Esophagus muscularis mucosa (tissue), 4 donors: ENCODE measurements at regions not wholly inside any gene's neighbourhood (a gene's known extent, or its start where the extent isn't known, plus 50 kb on each side); places are given as distances from the start of the nearest gene placed in this dataset.

Experiments used
- DNase-seq: peaks from one replicate; pipeline ENCODE4 v3.0.0-alpha.2; 2017; ENCODE audit errors: extremely low spot score
- H3K27ac ChIP-seq, 4 donors: fragments of 200-600 bp; sonication (generic); replicated peaks in 1 of 4; 1 replicate in 3 of 4; 2 replicates in 1 of 4; pipeline ENCODE4 v1.5.1; 2016 to 2019; ENCODE audit warnings: mild to moderate bottlenecking in 1 of 4
- H3K27me3 ChIP-seq, 4 donors: fragments of 200-600 bp; sonication (generic); one replicate each; pipeline versions ENCODE4 v1.5.1 to v1.6.0; 2016 to 2019
- H3K36me3 ChIP-seq, 4 donors: fragments of 200-600 bp; sonication (generic); one replicate each; pipeline ENCODE4 v1.5.1; 2016 to 2019
- H3K4me1 ChIP-seq, 4 donors: fragments of 200-600 bp; sonication (generic); one replicate each; pipeline ENCODE4 v1.5.1; 2016 to 2019
- H3K4me3 ChIP-seq, 4 donors: fragments of 200-600 bp; sonication (generic); 1 replicate in 2 of 4; 2 replicates in 2 of 4; pipeline ENCODE4 v1.5.1; 2016 to 2019; ENCODE audit warnings: mild to moderate bottlenecking in 4 of 4, moderate library complexity in 1 of 4
- H3K9me3 ChIP-seq, 4 donors: fragments of 200-600 bp; sonication (generic); 1 replicate in 3 of 4; 2 replicates in 1 of 4; pipeline ENCODE4 v1.5.1; 2016 to 2019
- EP300 ChIP-seq: sonication (generic); formaldehyde crosslinking; IDR thresholded peaks from one replicate; pipeline ENCODE4 v1.6.1; 2017; ENCODE audit warnings: antibody characterized with exemption
- POLR2A ChIP-seq: fragments of 450-650 bp; IDR thresholded peaks from one replicate; pipeline ENCODE4 v1.6.1; 2017; ENCODE audit warnings: antibody characterized with exemption, moderate library complexity, mild to moderate bottlenecking, low read depth
- POLR2AphosphoS5 ChIP-seq, 2 donors: sonication (generic); formaldehyde crosslinking; IDR thresholded peaks; one replicate each; pipeline ENCODE4 v1.6.1; 2017; ENCODE audit warnings: antibody characterized with exemption in 2 of 2
- WGBS: methylation state at CpG from one replicate; pipeline ENCODE4 v1.1.5; 2018; 5-methylcytosine and 5-hydroxymethylcytosine counted together
- intact Hi-C: fragments of 100-400 bp; cut with DNase I; formaldehyde crosslinking; loops from one replicate; pipeline ENCODE4 v1.15.1; 2023
- TF ChIP-seq, protein P1 (sequence below), 3 experiments: fragments of 200-600 bp in 2 of 3; fragments of 450-650 bp in 1 of 3; sonication (generic) in 2 of 3; IDR thresholded peaks; one replicate each; pipeline ENCODE4 v1.5.1; 2017 to 2019; ENCODE audit warnings: antibody characterized with exemption in 3 of 3, mild to moderate bottlenecking in 2 of 3, moderate library complexity in 1 of 3

DNA sequence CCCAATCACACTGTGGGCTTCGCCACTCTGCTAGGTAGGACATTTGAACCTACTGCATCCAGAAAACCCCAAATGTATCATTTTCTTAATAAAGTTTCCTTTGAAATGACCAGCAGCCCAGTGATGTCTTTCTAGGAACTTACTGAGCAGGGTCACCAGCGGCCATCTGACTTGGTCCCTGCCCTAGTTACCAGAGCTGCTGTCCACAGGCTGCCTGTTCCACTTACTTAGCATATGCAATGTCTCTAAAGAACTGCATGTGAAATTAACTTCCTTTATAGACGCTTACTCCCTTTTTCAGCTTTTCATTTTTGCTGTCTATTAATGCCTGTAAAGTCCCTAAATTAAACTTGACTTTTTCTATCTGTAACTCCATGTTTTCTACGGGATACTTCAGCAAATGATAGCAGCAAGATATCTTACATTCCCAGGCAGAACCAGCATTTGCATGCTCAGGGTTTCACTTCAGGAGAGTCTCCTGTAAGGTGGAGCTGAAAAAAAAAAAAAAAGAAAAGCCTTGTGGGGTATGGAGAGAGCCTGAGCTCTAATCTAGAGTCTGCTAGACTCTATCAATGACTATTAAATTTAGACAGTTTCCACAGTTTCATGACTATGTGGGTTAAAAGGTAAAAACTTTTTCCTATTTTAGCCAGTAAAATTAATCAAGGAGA, 125.0 kb downstream of the FAT3 start:
- H3K4me1 ChIP-seq: no peaks in the 10 kb centered on the region
- intact Hi-C loops: no loop called here
- H3K36me3 ChIP-seq: no peaks in the 10 kb centered on the region
- 89% methylated on average over 4 of the region's 4 CpGs for WGBS
- TF ChIP-seq, protein P1, sequence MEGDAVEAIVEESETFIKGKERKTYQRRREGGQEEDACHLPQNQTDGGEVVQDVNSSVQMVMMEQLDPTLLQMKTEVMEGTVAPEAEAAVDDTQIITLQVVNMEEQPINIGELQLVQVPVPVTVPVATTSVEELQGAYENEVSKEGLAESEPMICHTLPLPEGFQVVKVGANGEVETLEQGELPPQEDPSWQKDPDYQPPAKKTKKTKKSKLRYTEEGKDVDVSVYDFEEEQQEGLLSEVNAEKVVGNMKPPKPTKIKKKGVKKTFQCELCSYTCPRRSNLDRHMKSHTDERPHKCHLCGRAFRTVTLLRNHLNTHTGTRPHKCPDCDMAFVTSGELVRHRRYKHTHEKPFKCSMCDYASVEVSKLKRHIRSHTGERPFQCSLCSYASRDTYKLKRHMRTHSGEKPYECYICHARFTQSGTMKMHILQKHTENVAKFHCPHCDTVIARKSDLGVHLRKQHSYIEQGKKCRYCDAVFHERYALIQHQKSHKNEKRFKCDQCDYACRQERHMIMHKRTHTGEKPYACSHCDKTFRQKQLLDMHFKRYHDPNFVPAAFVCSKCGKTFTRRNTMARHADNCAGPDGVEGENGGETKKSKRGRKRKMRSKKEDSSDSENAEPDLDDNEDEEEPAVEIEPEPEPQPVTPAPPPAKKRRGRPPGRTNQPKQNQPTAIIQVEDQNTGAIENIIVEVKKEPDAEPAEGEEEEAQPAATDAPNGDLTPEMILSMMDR (IDR thresholded peaks at IDR 0.05): no peak
- no peak for DNase-seq
- H3K27me3 ChIP-seq: no peaks in the 10 kb centered on the region
- no peak overlapping the region for H3K4me3 ChIP-seq
- H3K27ac ChIP-seq: no peak overlapping the region
- no peaks in the 10 kb centered on the region for H3K9me3 ChIP-seq

DNA sequence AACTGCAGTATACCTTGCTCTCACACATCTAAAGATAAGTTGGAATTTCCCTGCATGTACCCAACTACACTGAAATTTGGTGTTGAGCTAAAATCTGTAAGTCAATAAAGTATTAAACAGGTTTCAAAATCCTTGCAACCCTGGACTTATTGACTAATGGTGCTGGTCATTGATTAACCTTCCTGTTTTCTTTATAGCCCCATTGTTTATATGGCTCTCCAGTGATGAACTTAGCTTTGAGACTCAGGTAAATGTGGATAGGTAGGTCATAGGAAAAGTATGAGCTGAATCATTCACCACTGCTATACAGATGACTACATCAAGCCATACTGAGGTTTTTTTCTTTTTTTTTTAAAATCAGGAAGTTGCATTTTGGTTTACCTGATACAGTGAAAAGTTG, 132.7 kb downstream of the FAT3 start:
- no peak for DNase-seq
- Histone ChIP-seq H3K4me1 (no peaks in the 10 kb centered on the region), H3K27me3 (no peaks in the 10 kb centered on the region), H3K4me3 (no peak overlapping the region), H3K36me3 (no peaks in the 10 kb centered on the region), H3K27ac (no peak overlapping the region), H3K9me3 (no peaks in the 10 kb centered on the region)
- intact Hi-C loops: no loop called here
- TF ChIP-seq EP300: no peak
- no peak for TF ChIP-seq POLR2AphosphoS5 (IDR thresholded peaks at IDR 0.05)
- TF ChIP-seq, protein P1 (IDR thresholded peaks at IDR 0.05): no peak
- no peak for TF ChIP-seq POLR2A

DNA sequence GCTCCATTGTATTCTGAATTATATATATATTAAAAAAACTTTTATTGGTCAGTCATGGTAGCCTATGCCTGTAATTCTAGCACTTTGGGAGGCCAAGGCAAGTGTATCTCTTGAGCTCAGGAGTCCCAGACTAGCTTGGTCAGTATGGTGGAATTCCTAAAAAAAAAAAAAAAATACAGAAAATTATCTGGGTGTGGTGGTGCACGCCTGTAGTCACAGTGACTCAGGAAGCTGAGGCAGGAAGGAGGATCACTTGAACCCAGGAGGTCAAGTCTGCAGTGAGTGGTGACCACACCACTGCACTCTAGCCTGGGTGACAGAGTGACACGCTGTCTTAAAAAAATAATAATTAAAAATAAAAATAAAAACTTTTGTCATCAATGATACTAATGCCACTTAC, 133.2 kb downstream of the FAT3 start:
- Histone ChIP-seq H3K9me3 (no peaks in the 10 kb centered on the region), H3K4me1 (no peaks in the 10 kb centered on the region), H3K36me3 (no peaks in the 10 kb centered on the region), H3K4me3 (no peak overlapping the region), H3K27ac (no peak overlapping the region), H3K27me3 (no peaks in the 10 kb centered on the region)
- no peak for TF ChIP-seq POLR2A
- TF ChIP-seq, protein P1 (IDR thresholded peaks at IDR 0.05): no peak
- no peak for TF ChIP-seq EP300
- no peak for TF ChIP-seq POLR2AphosphoS5 (IDR thresholded peaks at IDR 0.05)
- intact Hi-C loops: no loop called here
- no peak for DNase-seq
- WGBS: 90% methylated on average over 2 of the region's 2 CpGs

DNA sequence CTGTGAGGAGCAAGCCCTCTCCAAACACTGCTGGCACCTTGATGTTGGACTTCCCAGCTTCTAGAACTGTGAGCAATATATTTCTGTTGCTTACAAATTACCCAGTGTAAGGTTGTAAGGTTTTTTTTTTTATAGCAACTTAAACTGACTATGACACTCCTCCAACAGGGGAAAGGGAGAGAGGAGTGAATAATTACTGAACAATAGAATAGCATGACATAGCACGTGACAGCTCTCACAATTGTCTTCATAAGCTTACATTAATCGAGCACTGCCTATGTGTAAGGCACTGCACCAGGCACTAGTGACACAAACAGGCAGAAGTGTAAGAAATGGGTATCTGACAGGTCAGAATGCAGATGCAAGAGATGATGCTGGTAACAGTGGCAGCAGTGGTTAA, 136.9 kb downstream of the FAT3 start:
- intact Hi-C loops: no loop called here
- WGBS: 84% methylated on average over 2 of the region's 2 CpGs
- TF ChIP-seq, protein P1 (IDR thresholded peaks at IDR 0.05): no peak
- no peak for TF ChIP-seq EP300
- TF ChIP-seq POLR2A: no peak
- no peak for TF ChIP-seq POLR2AphosphoS5 (IDR thresholded peaks at IDR 0.05)
- DNase-seq: no peak
- H3K27me3 ChIP-seq: no peaks in the 10 kb centered on the region
- H3K9me3 ChIP-seq: no peaks in the 10 kb centered on the region
- no peak overlapping the region for H3K4me3 ChIP-seq
- no peaks in the 10 kb centered on the region for H3K4me1 ChIP-seq
- H3K36me3 ChIP-seq: no peaks in the 10 kb centered on the region
- H3K27ac ChIP-seq: no peak overlapping the region

DNA sequence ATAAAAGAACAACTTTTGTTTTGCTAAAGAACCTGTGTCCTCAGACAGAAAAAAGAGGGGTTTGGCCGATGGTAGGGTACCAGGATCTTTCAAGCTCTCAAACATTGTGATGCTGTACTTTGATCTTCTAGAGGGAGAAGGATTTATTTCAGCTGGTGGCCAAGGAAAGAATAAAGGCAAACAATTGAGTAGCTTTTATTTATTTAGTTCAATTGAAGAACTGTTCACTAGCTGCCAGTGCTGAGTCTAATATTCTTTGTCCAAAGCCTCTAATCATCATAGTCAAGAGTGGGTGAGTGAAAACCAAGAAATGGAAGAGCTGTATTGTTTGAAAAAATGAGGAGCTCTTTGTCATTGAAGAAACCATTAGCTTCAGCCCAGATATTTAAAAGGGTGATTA, 138.4 kb downstream of the FAT3 start:
- Histone ChIP-seq H3K9me3 (no peaks in the 10 kb centered on the region), H3K27me3 (no peaks in the 10 kb centered on the region), H3K4me1 (no peaks in the 10 kb centered on the region), H3K27ac (no peak overlapping the region), H3K36me3 (no peaks in the 10 kb centered on the region), H3K4me3 (no peak overlapping the region)
- TF ChIP-seq, protein P1 (IDR thresholded peaks at IDR 0.05): no peak
- TF ChIP-seq EP300: no peak
- no peak for TF ChIP-seq POLR2A
- TF ChIP-seq POLR2AphosphoS5 (IDR thresholded peaks at IDR 0.05): no peak
- no peak for DNase-seq
- 96% methylated on average over 1 of the region's 1 CpG for WGBS
- intact Hi-C loops: no loop called here
